HepG2 (cell line): ENCODE measurements at regions not wholly inside any gene's neighbourhood (a gene's known extent, or its start where the extent isn't known, plus 50 kb on each side); places are given as distances from the start of the nearest gene placed in this dataset.

Source experiments
- ATAC-seq: fragments of 200-7000 bp; cut with Tn5 transposase; 3 replicates; pipeline ENCODE4 v1.9.1; 2020; ENCODE audit warnings: mild to moderate bottlenecking, moderate library complexity
- BruUV-seq: library from RNA; stranded (reverse); fragments of 400-500 nt; replicated peaks from 2 replicates; lab custom pipeline; 2021; lab: Mats Ljungman, UMichigan
- CTCF ChIA-PET: fragments of 300-600 bp; formaldehyde crosslinking; extraction: SDS; loops from one replicate; lab custom pipeline; 2021; ENCODE audit warnings: low total read pairs, inconsistent platforms, low intra/inter-chr PET ratio; lab: Yijun Ruan, JAX
- POLR2A ChIA-PET: fragments of 350-600 bp; sonication (Branson Sonifier 250); formaldehyde crosslinking; loops from one replicate; lab custom pipeline; 2020; ENCODE audit warnings: antibody characterized with exemption, inconsistent platforms; lab: Yijun Ruan, JAX
- DNase-seq: peaks from one replicate; pipeline ENCODE4 v3.0.0-alpha.2; 2015; ENCODE audit warnings: low spot score
- FAIRE-seq: peaks from 3 replicates; lab custom pipeline; 2011; peaks lifted over from hg19 to GRCh38; lab: Jason Lieb, UNC
- H2AFZ ChIP-seq: one replicate; pipeline ENCODE4 v1.6.1; 2011; ENCODE audit warnings: low read length, inconsistent platforms
- H3K27ac ChIP-seq: fragments of 300-600 bp; 3 replicates; pipeline ENCODE4 v1.8.0; 2011; ENCODE audit warnings: mixed run types, mild to moderate bottlenecking, mixed read lengths, low read length, inconsistent platforms; ENCODE audit not compliant: insufficient read depth; ENCODE audit errors: extremely low read length
- H3K27me3 ChIP-seq, 2 experiments: fragments of 200-600 bp in 1 of 2; 2 replicates in 1 of 2; 3 replicates in 1 of 2; pipeline versions ENCODE4 v1.6.0 to v1.8.0; 2011; ENCODE audit warnings: low read length in 2 of 2, mild to moderate bottlenecking in 2 of 2, moderate library complexity in 2 of 2, inconsistent platforms in 1 of 2; ENCODE audit not compliant: insufficient read depth in 2 of 2, control insufficient read depth in 1 of 2
- H3K36me3 ChIP-seq, 2 experiments: fragments of 200-600 bp in 1 of 2; replicated peaks in 1 of 2; 2 replicates in 1 of 2; 3 replicates in 1 of 2; pipeline versions ENCODE4 v1.5.1 to v1.8.0; 2011; ENCODE audit warnings: low read length in 2 of 2, inconsistent platforms in 1 of 2; ENCODE audit not compliant: insufficient read depth in 2 of 2, control insufficient read depth in 1 of 2
- H3K4me1 ChIP-seq: 2 replicates; pipeline ENCODE4 v1.5.1; 2012; ENCODE audit warnings: low read length, inconsistent platforms; ENCODE audit not compliant: insufficient read depth
- H3K4me2 ChIP-seq: 2 replicates; pipeline ENCODE4 v1.6.0; 2011; ENCODE audit warnings: low read depth, low read length, inconsistent platforms
- H3K4me3 ChIP-seq, 3 experiments: fragments of 200-600 bp in 1 of 3; sonication (generic), shearing (Covaris generic) in 1 of 3; replicated peaks in 1 of 3; 2 replicates each; pipeline ENCODE4 v1.5.1; 2011 to 2016; ENCODE audit warnings: low read length in 3 of 3, inconsistent platforms in 2 of 3, low read depth in 2 of 3, mild to moderate bottlenecking in 2 of 3, control low read depth in 1 of 3, mixed read lengths in 1 of 3; ENCODE audit not compliant: insufficient read depth in 1 of 3
- H3K79me2 ChIP-seq: one replicate; pipeline ENCODE4 v1.6.1; 2011; ENCODE audit warnings: low read length, inconsistent platforms; ENCODE audit not compliant: insufficient read depth
- H3K9ac ChIP-seq: 2 replicates; pipeline ENCODE4 v1.6.0; 2011; ENCODE audit warnings: mild to moderate bottlenecking, low read depth, low read length, inconsistent platforms; ENCODE audit not compliant: insufficient read depth
- H3K9me3 ChIP-seq: 2 replicates; pipeline ENCODE4 v1.5.1; 2012; ENCODE audit warnings: mild to moderate bottlenecking, low read length
- H4K20me1 ChIP-seq: 2 replicates; pipeline ENCODE4 v1.6.0; 2011; ENCODE audit warnings: inconsistent platforms, mild to moderate bottlenecking, low read length, moderate library complexity; ENCODE audit not compliant: insufficient read depth
- CBX1 ChIP-seq: IDR thresholded peaks from one replicate; pipeline ENCODE4 v1.6.1; 2016; ENCODE audit warnings: antibody characterized with exemption, low read depth
- FOXA3 ChIP-seq: IDR thresholded peaks from 2 replicates; pipeline ENCODE4 v1.6.1; 2016; ENCODE audit warnings: missing genetic modification reagents, missing compliant biosample characterization
- HNF4G ChIP-seq, 2 experiments: sonication (generic) in 1 of 2; formaldehyde crosslinking in 1 of 2; IDR thresholded peaks; 2 replicates each; pipeline versions ENCODE4 v1.4.0 to v1.6.1; 2011 to 2020; ENCODE audit warnings: borderline replicate concordance in 2 of 2, low read depth in 2 of 2, mild to moderate bottlenecking in 2 of 2, low read length in 1 of 2, missing genetic modification reagents in 1 of 2, moderate library complexity in 1 of 2
- JDP2 ChIP-seq: sonication (generic); formaldehyde crosslinking; IDR thresholded peaks from 2 replicates; pipeline ENCODE4 v1.8.1; 2022; ENCODE audit warnings: missing genetic modification reagents, borderline replicate concordance
- KAT7 ChIP-seq: IDR thresholded peaks from 2 replicates; pipeline ENCODE4 v1.6.1; 2018; ENCODE audit warnings: borderline replicate concordance, missing compliant biosample characterization
- MED13 ChIP-seq: sonication (generic); formaldehyde crosslinking; IDR thresholded peaks from 2 replicates; pipeline ENCODE4 v1.5.0; 2020; ENCODE audit warnings: missing genetic modification reagents
- POLR2A ChIP-seq, 2 experiments: IDR thresholded peaks; 2 replicates each; pipeline ENCODE4 v1.6.1; 2011; ENCODE audit warnings: low read depth in 2 of 2, low read length in 2 of 2, mild to moderate bottlenecking in 1 of 2, moderate library complexity in 1 of 2; ENCODE audit not compliant: insufficient read depth in 1 of 2
- RORA ChIP-seq: sonication (generic); formaldehyde crosslinking; IDR thresholded peaks from 2 replicates; pipeline ENCODE4 v1.5.0; 2020; ENCODE audit warnings: mild to moderate bottlenecking, missing genetic modification reagents, moderate library complexity
- SOX13 ChIP-seq, 3 experiments: fragments of 450-650 bp in 1 of 3; sonication (generic) in 1 of 3; formaldehyde crosslinking in 1 of 3; IDR thresholded peaks in 2 of 3; conservative IDR thresholded peaks in 1 of 3; 2 replicates each; pipeline versions ENCODE4 v1.5.0 to v1.6.1; 2016 to 2020; ENCODE audit warnings: antibody characterized with exemption in 1 of 3, mild to moderate bottlenecking in 1 of 3, missing compliant biosample characterization in 1 of 3, missing genetic modification reagents in 1 of 3, moderate library complexity in 1 of 3
- TEAD3 ChIP-seq: optimal IDR thresholded peaks from 2 replicates; pipeline ENCODE3; 2016; ENCODE audit warnings: borderline replicate concordance
- ZFP62 ChIP-seq: sonication (generic); formaldehyde crosslinking; IDR thresholded peaks from 2 replicates; pipeline ENCODE4 v1.4.0; 2020; ENCODE audit warnings: missing genetic modification reagents
- ZNF556 ChIP-seq: sonication (generic); formaldehyde crosslinking; IDR thresholded peaks from 2 replicates; pipeline ENCODE4 v1.4.0; 2020; ENCODE audit warnings: mild to moderate bottlenecking, missing genetic modification reagents, borderline replicate concordance
- ZNF674 ChIP-seq: sonication (generic); formaldehyde crosslinking; IDR thresholded peaks from 2 replicates; pipeline ENCODE4 v1.5.0; 2020; ENCODE audit warnings: low read depth, mild to moderate bottlenecking, missing genetic modification reagents
- ZNF709 ChIP-seq: sonication (generic); formaldehyde crosslinking; IDR thresholded peaks from 2 replicates; pipeline ENCODE4 v1.5.0; 2020; ENCODE audit warnings: mild to moderate bottlenecking, missing genetic modification reagents
- ZNF883 ChIP-seq: sonication (generic); formaldehyde crosslinking; IDR thresholded peaks from 2 replicates; pipeline ENCODE4 v1.5.1; 2020; ENCODE audit warnings: mild to moderate bottlenecking, missing genetic modification reagents; ENCODE audit errors: not compliant biosample characterization
- ZSCAN25 ChIP-seq: sonication (generic); formaldehyde crosslinking; IDR thresholded peaks from 2 replicates; pipeline ENCODE4 v1.8.0; 2022; ENCODE audit warnings: mild to moderate bottlenecking, missing genetic modification reagents
- WGBS: methylation state at CpG from one replicate; pipeline ENCODE4 v1.1.6; 2017; ENCODE audit warnings: low lambda C conversion rate; 5-methylcytosine and 5-hydroxymethylcytosine counted together
- in situ Hi-C: cut with HindIII; loops from 2 replicates; pipeline ENCODE4 v1.10.0; 2017; ENCODE audit warnings: low pct_unique_long_range_greater_than_20kb; ENCODE audit not compliant: extremely low pct_ligation_motif_present
- intact Hi-C: fragments of 100-400 bp; cut with micrococcal nuclease; formaldehyde crosslinking; loops from one replicate; pipeline ENCODE4 v1.10.0; 2022; ENCODE audit not compliant: unreplicated experiment
- TF ChIP-seq, protein P1 (sequence below): sonication (generic); formaldehyde crosslinking; IDR thresholded peaks from 2 replicates; pipeline ENCODE4 v1.8.0; 2022; ENCODE audit warnings: mild to moderate bottlenecking, missing genetic modification reagents, moderate library complexity
- TF ChIP-seq, protein P2 (sequence below): IDR thresholded peaks from 2 replicates; pipeline ENCODE4 v1.6.1; 2016; ENCODE audit warnings: low read depth, borderline replicate concordance
- TF ChIP-seq, protein P3 (sequence below): sonication (generic); formaldehyde crosslinking; IDR thresholded peaks from 2 replicates; pipeline ENCODE4 v1.5.0; 2020; ENCODE audit warnings: missing genetic modification reagents, mild to moderate bottlenecking, borderline replicate concordance

DNA sequence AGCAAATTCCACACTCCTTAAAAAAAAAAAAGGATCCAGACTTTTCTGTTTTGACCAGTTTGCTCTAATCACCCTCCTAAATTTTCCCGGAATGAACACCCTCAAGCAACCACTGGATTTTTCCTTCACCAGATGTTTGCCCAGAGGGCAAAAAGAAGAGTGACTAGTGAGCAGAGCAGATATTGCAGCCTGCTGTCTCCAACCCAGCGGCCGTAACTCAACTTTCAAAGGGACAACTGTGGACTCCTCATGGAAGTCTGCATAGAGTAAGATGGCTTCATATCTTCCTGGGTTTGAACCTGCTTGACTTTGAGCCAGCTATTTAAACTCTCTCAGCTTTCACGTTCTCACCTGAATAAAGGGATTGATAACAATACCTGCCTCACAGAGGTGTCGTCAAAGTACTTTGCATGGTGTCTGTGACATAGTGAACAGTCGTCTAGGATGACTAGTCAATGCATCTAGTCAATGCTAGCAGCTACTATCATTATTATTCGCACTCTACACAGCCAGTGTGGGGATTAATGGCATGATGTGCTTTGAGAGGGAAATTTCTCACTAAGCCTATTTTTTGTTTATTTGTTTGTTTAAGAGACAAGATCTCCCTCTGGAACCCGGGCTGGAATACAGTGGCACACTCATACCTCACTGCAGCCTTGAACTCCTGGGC lies 92.2 kb upstream of the HIVEP1 start:
- WGBS = 43% methylated on average over 8 of the region's 8 CpGs
- H3K79me2 ChIP-seq = no peaks in the 10 kb centered on the region
- intact Hi-C loops (no loop called here), in situ Hi-C loops (no loop called here)
- peak; percentile 37; the same call in 1 of the 3 replicates for ATAC-seq
- ChIA-PET POLR2A (no interaction called here), CTCF (no interaction called here)
- H3K9me3 ChIP-seq = no peaks in the 10 kb centered on the region
- no peaks in the 10 kb centered on the region for H4K20me1 ChIP-seq
- H3K4me2 ChIP-seq = no peak overlapping the region
- no peak overlapping the region for H3K4me3 ChIP-seq
- H3K36me3 ChIP-seq = no peaks in the 10 kb centered on the region
- no peak overlapping the region for H3K27ac ChIP-seq
- no peaks in the 10 kb centered on the region for H3K4me1 ChIP-seq
- H3K9ac ChIP-seq = no peak overlapping the region
- H3K27me3 ChIP-seq = no peaks in the 10 kb centered on the region; a peak in 1 of 5 replicates
- DNase-seq = no peak
- BruUV-seq = no TSS peak
- TF ChIP-seq, protein P1, sequence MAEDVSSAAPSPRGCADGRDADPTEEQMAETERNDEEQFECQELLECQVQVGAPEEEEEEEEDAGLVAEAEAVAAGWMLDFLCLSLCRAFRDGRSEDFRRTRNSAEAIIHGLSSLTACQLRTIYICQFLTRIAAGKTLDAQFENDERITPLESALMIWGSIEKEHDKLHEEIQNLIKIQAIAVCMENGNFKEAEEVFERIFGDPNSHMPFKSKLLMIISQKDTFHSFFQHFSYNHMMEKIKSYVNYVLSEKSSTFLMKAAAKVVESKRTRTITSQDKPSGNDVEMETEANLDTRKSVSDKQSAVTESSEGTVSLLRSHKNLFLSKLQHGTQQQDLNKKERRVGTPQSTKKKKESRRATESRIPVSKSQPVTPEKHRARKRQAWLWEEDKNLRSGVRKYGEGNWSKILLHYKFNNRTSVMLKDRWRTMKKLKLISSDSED (CRISPR knock-in tag) = no peak
- no peak for TF ChIP-seq ZFP62 (CRISPR knock-in tag)
- TF ChIP-seq KAT7 (CRISPR knock-in tag) = no peak
- TF ChIP-seq, protein P2, sequence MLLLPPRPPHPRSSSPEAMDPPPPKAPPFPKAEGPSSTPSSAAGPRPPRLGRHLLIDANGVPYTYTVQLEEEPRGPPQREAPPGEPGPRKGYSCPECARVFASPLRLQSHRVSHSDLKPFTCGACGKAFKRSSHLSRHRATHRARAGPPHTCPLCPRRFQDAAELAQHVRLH = no peak
- no peak for TF ChIP-seq RORA (CRISPR knock-in tag)
- TF ChIP-seq MED13 (CRISPR knock-in tag) = no peak
- TF ChIP-seq CBX1 = no peak
- no peak for TF ChIP-seq FOXA3 (CRISPR knock-in tag)
- TF ChIP-seq, protein P3, sequence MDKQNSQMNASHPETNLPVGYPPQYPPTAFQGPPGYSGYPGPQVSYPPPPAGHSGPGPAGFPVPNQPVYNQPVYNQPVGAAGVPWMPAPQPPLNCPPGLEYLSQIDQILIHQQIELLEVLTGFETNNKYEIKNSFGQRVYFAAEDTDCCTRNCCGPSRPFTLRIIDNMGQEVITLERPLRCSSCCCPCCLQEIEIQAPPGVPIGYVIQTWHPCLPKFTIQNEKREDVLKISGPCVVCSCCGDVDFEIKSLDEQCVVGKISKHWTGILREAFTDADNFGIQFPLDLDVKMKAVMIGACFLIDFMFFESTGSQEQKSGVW (CRISPR knock-in tag) = no peak
- no peak for TF ChIP-seq ZNF556
- no peak for TF ChIP-seq JDP2
- no peak for TF ChIP-seq ZNF883 (CRISPR knock-in tag)
- TF ChIP-seq ZSCAN25 (CRISPR knock-in tag) = no peak
- no peak for TF ChIP-seq SOX13 (IDR thresholded peaks at IDR 0.05)
- no peak for TF ChIP-seq SOX13 (CRISPR knock-in tag; conservative IDR thresholded peaks at IDR 0.05 in 1 of 2, IDR thresholded peaks at IDR 0.05 in 1 of 2)
- no peak for TF ChIP-seq ZNF674 (CRISPR knock-in tag)
- TF ChIP-seq HNF4G (IDR thresholded peaks at IDR 0.05; ENCODE audit: borderline replicate concordance, low read depth, low read length) = no peak
- no peak for TF ChIP-seq HNF4G (CRISPR knock-in tag; IDR thresholded peaks at IDR 0.05; ENCODE audit: borderline replicate concordance, low read depth)
- TF ChIP-seq ZNF709 (CRISPR knock-in tag) = no peak
- TF ChIP-seq TEAD3 (CRISPR knock-in tag) = no peak
- TF ChIP-seq POLR2A (IDR thresholded peaks at IDR 0.05; ENCODE audit: insufficient read depth in 1 of 2, low read depth in 2 of 2, low read length in 2 of 2) = no peak
- no peak for FAIRE-seq
- H2AFZ ChIP-seq = no peak overlapping the region
